OCI-LY3 (cell line): ENCODE measurements at regions not wholly inside any gene's neighbourhood (a gene's known extent, or its start where the extent isn't known, plus 50 kb on each side); places are given as distances from the start of the nearest gene placed in this dataset.

Experiments used
- CTCF ChIP-seq: fragments of 200-600, 300-600 bp; sonication (generic); IDR thresholded peaks from 2 replicates; pipeline ENCODE4 v1.5.1; 2014; ENCODE audit warnings: antibody characterized with exemption, low read length, low read depth
- EZH2phosphoT487 ChIP-seq: fragments of 200-600 bp; shearing (Covaris generic); IDR thresholded peaks from 2 replicates; pipeline ENCODE4 v1.6.1; 2018; ENCODE audit warnings: antibody characterized with exemption, mixed run types, low read depth

- TF ChIP-seq CTCF (no peak), EZH2phosphoT487 (no peak)
Observed at GRCh38 chr7:26441611-26442277, 150.1 kb downstream of the SNX10 start.
